Pancreas (tissue), 10 donors: ENCODE measurements at regions not wholly inside any gene's neighbourhood (a gene's known extent, or its start where the extent isn't known, plus 50 kb on each side); places are given as distances from the start of the nearest gene placed in this dataset.

Source experiments
- ATAC-seq, 4 donors: fragments of 200-7000 bp; cut with Tn5 transposase; one replicate each; pipeline versions ENCODE4 v1.8.0 to v1.9.1; 2020; ENCODE audit warnings: mild to moderate bottlenecking in 4 of 4, moderate library complexity in 4 of 4
- DNase-seq, 6 donors: peaks; one replicate each; pipeline ENCODE4 v3.0.0-alpha.2; 2020
- FAIRE-seq: peaks from 2 replicates; lab custom pipeline; 2012; peaks lifted over from hg19 to GRCh38; lab: Jason Lieb, UNC
- H3K27ac ChIP-seq, 4 donors: fragments of 200-600 bp; sonication (generic); 1 replicate in 3 of 4; 2 replicates in 1 of 4; pipeline versions ENCODE4 v1.5.0 to v1.8.0; 2020
- H3K27me3 ChIP-seq, 4 donors: fragments of 200-600 bp; one replicate each; pipeline ENCODE4 v1.8.0; 2021
- H3K36me3 ChIP-seq, 3 donors: fragments of 200-600 bp; sonication (generic) in 1 of 3; one replicate each; pipeline versions ENCODE4 v1.5.0 to v1.8.0; 2020 to 2021
- H3K4me1 ChIP-seq, 3 donors: fragments of 200-600 bp; one replicate each; pipeline ENCODE4 v1.8.0; 2021
- H3K4me3 ChIP-seq, 4 donors: fragments of 200-600 bp; sonication (generic) in 2 of 4; one replicate each; pipeline versions ENCODE4 v1.5.0 to v1.8.0; 2020 to 2021
- H3K9me3 ChIP-seq, 4 donors: fragments of 200-600 bp; one replicate each; pipeline ENCODE4 v1.8.0; 2021
- CTCF ChIP-seq, 4 donors: fragments of 200-600 bp; sonication (generic) in 3 of 4; IDR thresholded peaks; one replicate each; pipeline versions ENCODE4 v1.5.0 to v1.8.0; 2021; ENCODE audit warnings: antibody characterized with exemption in 4 of 4
- WGBS, 2 donors: extraction: QIAGEN DNeasy Blood & Tissue Kit; methylation state at CpG; one replicate each; pipeline ENCODE4 v1.1.7; 2013; 5-methylcytosine and 5-hydroxymethylcytosine counted together
- intact Hi-C, 3 donors: fragments of 100-400 bp; cut with DNase I; formaldehyde crosslinking; loops; one replicate each; pipeline versions ENCODE4 v1.11.1 to v1.14.2; 2022
- donor health status: healthy with polysubstance abuse.
- donor health status: DM: no; HTN: no; CAD: no; lungs with moderate emphysema.
- donor health status: DM: no; HTN: no; CAD: no.
- donor health status: control.
- donor health status: control.
- donor health status: Bipolar disorder and iron deficiency.
- donor health status: DM: yes; HTN: yes; CAD: no.
- donor health status: DM: no; HTN: no; CAD: no.
- donor health status: DM: no; HTN: no; CAD: no.
- donor health status: DM: yes; HTN: yes; CAD: no.

- no peaks in the 10 kb centered on the region for H3K4me1 ChIP-seq
- H3K9me3 ChIP-seq = no peaks in the 10 kb centered on the region
- H3K4me3 ChIP-seq = no peak overlapping the region
- no peaks in the 10 kb centered on the region for H3K27me3 ChIP-seq
- intact Hi-C loops = no loop called here
- no peak for FAIRE-seq
- no peak for DNase-seq
- no peak for TF ChIP-seq CTCF (IDR thresholded peaks at IDR 0.05)
- no peak overlapping the region for H3K27ac ChIP-seq
- H3K36me3 ChIP-seq = no peaks in the 10 kb centered on the region
- no peak for ATAC-seq
- 65% methylated on average over 4 of the region's 4 CpGs for WGBS, 2 donors
Measured at GRCh38 chr10:71134732-71135211, 77.6 kb upstream of the UNC5B start.

GRCh38 chr10:71135236-71135635, 77.1 kb upstream of the UNC5B start:
- no peaks in the 10 kb centered on the region for H3K27me3 ChIP-seq
- intact Hi-C loops = no loop called here

GRCh38 chr10:71136036-71136721, 76.2 kb upstream of the UNC5B start:
- Histone ChIP-seq H3K9me3 (no peaks in the 10 kb centered on the region), H3K4me1 (no peaks in the 10 kb centered on the region), H3K36me3 (no peaks in the 10 kb centered on the region), H3K27me3 (no peaks in the 10 kb centered on the region), H3K4me3 (no peak overlapping the region), H3K27ac (no peak overlapping the region)
- no peak for FAIRE-seq
- whole genome bisulfite sequencing, 2 donors = 76 to 80% methylated on average over 8 of the region's 8 CpGs
- intact Hi-C loops = no loop called here
- no peak for TF ChIP-seq CTCF (IDR thresholded peaks at IDR 0.05)
- no peak for DNase-seq
- ATAC-seq = no peak

More at GRCh38 chr10:71135236-71135635, 77.1 kb upstream of the UNC5B start:
- no peaks in the 10 kb centered on the region for H3K9me3 ChIP-seq
- no peak for FAIRE-seq
- no peaks in the 10 kb centered on the region for H3K4me1 ChIP-seq
- no peak for TF ChIP-seq CTCF (IDR thresholded peaks at IDR 0.05)
- no peak for DNase-seq
- 63 to 74% methylated on average over 3 of the region's 3 CpGs for WGBS, 2 donors
- no peaks in the 10 kb centered on the region for H3K36me3 ChIP-seq
- ATAC-seq = no peak
- no peak overlapping the region for H3K27ac ChIP-seq
- no peak overlapping the region for H3K4me3 ChIP-seq

- Histone ChIP-seq H3K27me3 (no peaks in the 10 kb centered on the region), H3K9me3 (no peaks in the 10 kb centered on the region), H3K36me3 (no peaks in the 10 kb centered on the region), H3K4me3 (no peak overlapping the region), H3K4me1 (no peaks in the 10 kb centered on the region), H3K27ac (no peak overlapping the region)
- no peak for DNase-seq
- intact Hi-C loops = no loop called here
- 90 to 93% methylated on average over 2 of the region's 2 CpGs for WGBS, 2 donors
- ATAC-seq = no peak
- no peak for FAIRE-seq
- TF ChIP-seq CTCF (IDR thresholded peaks at IDR 0.05) = no peak
Measured at GRCh38 chr10:71137701-71138100, 74.7 kb upstream of the UNC5B start.

GRCh38 chr10:71138166-71138830, 74.1 kb upstream of the UNC5B start:
- 27 to 32% methylated on average over 12 to 14 of the region's 14 CpGs for WGBS, 2 donors
- Histone ChIP-seq H3K27me3 (no peaks in the 10 kb centered on the region), H3K4me3 (no peak overlapping the region), H3K36me3 (no peaks in the 10 kb centered on the region), H3K9me3 (no peaks in the 10 kb centered on the region), H3K4me1 (no peaks in the 10 kb centered on the region), H3K27ac (no peak overlapping the region)
- intact Hi-C loops = no loop called here
- TF ChIP-seq CTCF (IDR thresholded peaks at IDR 0.05) = no peak
- DNase-seq (peak in 3 of 6 donors; percentile 5 to 44 (median 24)), FAIRE-seq (no peak), ATAC-seq (peak in 3 of 4 donors; percentile 18 to 47 (median 39))
